ENCODE measurements at regions not wholly inside any gene's neighbourhood (a gene's known extent, or its start where the extent isn't known, plus 50 kb on each side); places are given as distances from the start of the nearest gene placed in this dataset.

- no peak for DNase-seq
Measured at GRCh38 chr18:38963943-38964660, 1398.5 kb upstream of the CELF4 start.

- DNase-seq, result peak; percentile 74
Measured at GRCh38 chr18:38961880-38962279, 1396.3 kb upstream of the CELF4 start.

- no peak for DNase-seq
Measured at GRCh38 chr18:38957736-38958135, 1392.1 kb upstream of the CELF4 start.

- DNase-seq, result peak; percentile 98
Measured at GRCh38 chr18:38956068-38956467, 1390.5 kb upstream of the CELF4 start.

GRCh38 chr18:38951633-38952032 is 1386.0 kb upstream of the CELF4 start:
- no peak for DNase-seq

GRCh38 chr18:38948436-38948835 is 1382.8 kb upstream of the CELF4 start:
- DNase-seq, result no peak

- DNase-seq, result no peak
Measured at GRCh38 chr18:38944446-38945024, 1378.9 kb upstream of the CELF4 start.

- peak; percentile 21 for DNase-seq
Measured at GRCh38 chr18:38941711-38942561, 1376.3 kb upstream of the CELF4 start.

GRCh38 chr18:38940863-38941531 is 1375.4 kb upstream of the CELF4 start:
- no peak for DNase-seq

GRCh38 chr18:38940475-38940862 is 1374.9 kb upstream of the CELF4 start:
- no peak for DNase-seq

- no peak for DNase-seq
Measured at GRCh38 chr18:38933910-38934510, 1368.4 kb upstream of the CELF4 start.

- no peak for DNase-seq
Measured at GRCh38 chr18:38933322-38933721, 1367.7 kb upstream of the CELF4 start.

- DNase-seq, result no peak
Measured at GRCh38 chr18:38932752-38933151, 1367.2 kb upstream of the CELF4 start.

- no peak for DNase-seq
Measured at GRCh38 chr18:38931754-38932050, 1366.1 kb upstream of the CELF4 start.

GRCh38 chr18:38930881-38931753 is 1365.5 kb upstream of the CELF4 start:
- no peak for DNase-seq

GRCh38 chr18:38923540-38923939 is 1357.9 kb upstream of the CELF4 start:
- DNase-seq, result no peak

- DNase-seq, result peak; percentile 64
Measured at GRCh38 chr18:38923126-38923525, 1357.5 kb upstream of the CELF4 start.

- DNase-seq, result no peak
Measured at GRCh38 chr18:38909972-38910371, 1344.4 kb upstream of the CELF4 start.

GRCh38 chr18:38902796-38903195 is 1337.2 kb upstream of the CELF4 start:
- DNase-seq, result no peak

GRCh38 chr18:38900445-38900844 is 1334.8 kb upstream of the CELF4 start:
- DNase-seq, result no peak

- DNase-seq, result no peak
Measured at GRCh38 chr18:38900031-38900430, 1334.4 kb upstream of the CELF4 start.

GRCh38 chr18:38899252-38899651 is 1333.7 kb upstream of the CELF4 start:
- DNase-seq, result peak; percentile 10

Measured in NCI-H146 (cell line).